DND-41 (cell line): ENCODE measurements at regions not wholly inside any gene's neighbourhood (a gene's known extent, or its start where the extent isn't known, plus 50 kb on each side); places are given as distances from the start of the nearest gene placed in this dataset.
"Not testable (repeated sequence)": the region's sequence is repeated elsewhere in the genome, so short reads cannot be mapped to it uniquely, and the experiment has no call there.

Experiments
- ATAC-seq: fragments of 200-7000 bp; cut with Tn5 transposase; 3 replicates; pipeline ENCODE4 v1.9.1; 2021; ENCODE audit warnings: low read depth; ENCODE audit not compliant: insufficient read depth
- DNase-seq: peaks from one replicate; pipeline ENCODE4 v3.0.0-alpha.2; 2020
- H2AFZ ChIP-seq: 2 replicates; pipeline ENCODE4 v1.6.0; 2012; ENCODE audit warnings: low read depth, low read length
- H3K27ac ChIP-seq: 2 replicates; pipeline ENCODE4 v1.5.1; 2012; ENCODE audit warnings: low read length, inconsistent platforms
- H3K27me3 ChIP-seq: fragments of 200-600 bp; sonication (generic); 2 replicates; pipeline ENCODE4 v1.6.0; 2012; ENCODE audit warnings: low read length, mild to moderate bottlenecking, inconsistent platforms; ENCODE audit not compliant: insufficient read depth, poor library complexity
- H3K36me3 ChIP-seq: 2 replicates; pipeline ENCODE4 v1.5.1; 2012; ENCODE audit warnings: low read length, inconsistent platforms; ENCODE audit not compliant: insufficient read depth
- H3K4me1 ChIP-seq: 2 replicates; pipeline ENCODE4 v1.5.1; 2012; ENCODE audit warnings: mild to moderate bottlenecking, low read length; ENCODE audit not compliant: insufficient read depth
- H3K4me2 ChIP-seq: 2 replicates; pipeline ENCODE4 v1.6.0; 2012; ENCODE audit warnings: mild to moderate bottlenecking, moderate library complexity, low read length, inconsistent platforms; ENCODE audit not compliant: insufficient read depth
- H3K4me3 ChIP-seq, 2 experiments: fragments of 200-600 bp in 1 of 2; shearing (Covaris generic) in 1 of 2; 2 replicates each; pipeline ENCODE4 v1.5.1; 2012 to 2016; ENCODE audit warnings: inconsistent platforms in 2 of 2, low read length in 2 of 2, mild to moderate bottlenecking in 2 of 2, low read depth in 1 of 2, moderate library complexity in 1 of 2
- H3K79me2 ChIP-seq: 2 replicates; pipeline ENCODE4 v1.6.0; 2012; ENCODE audit warnings: low read length, inconsistent platforms; ENCODE audit not compliant: insufficient read depth
- H3K9ac ChIP-seq: 2 replicates; pipeline ENCODE4 v1.6.0; 2012; ENCODE audit warnings: low read depth, mild to moderate bottlenecking, inconsistent platforms, low read length, moderate library complexity
- H3K9me3 ChIP-seq: 2 replicates; pipeline ENCODE4 v1.5.1; 2012; ENCODE audit warnings: low read length, moderate library complexity, mild to moderate bottlenecking, inconsistent platforms; ENCODE audit not compliant: insufficient read depth, severe bottlenecking
- H4K20me1 ChIP-seq: 2 replicates; pipeline ENCODE4 v1.6.0; 2012; ENCODE audit warnings: low read length; ENCODE audit not compliant: insufficient read depth
- EZH2 ChIP-seq: IDR thresholded peaks from 3 replicates; pipeline ENCODE4 v1.6.1; 2012; ENCODE audit warnings: borderline replicate concordance, low read depth, mild to moderate bottlenecking, moderate library complexity, low read length, inconsistent platforms; ENCODE audit not compliant: severe bottlenecking
- TF ChIP-seq, protein P1 (sequence below): IDR thresholded peaks from 2 replicates; pipeline ENCODE4 v1.5.1; 2012; ENCODE audit warnings: borderline replicate concordance, low read length, moderate library complexity, mild to moderate bottlenecking; ENCODE audit not compliant: poor library complexity, severe bottlenecking; ENCODE audit errors: extremely low read depth

GRCh38 chr7:65219623-65220022, 154.0 kb upstream of the ZNF92 start:
- no peak overlapping the region for H2AFZ ChIP-seq
- H3K27me3 ChIP-seq = no peaks in the 10 kb centered on the region
- no peak overlapping the region for H3K4me3 ChIP-seq
- no peaks in the 10 kb centered on the region for H4K20me1 ChIP-seq
- H3K79me2 ChIP-seq = no peaks in the 10 kb centered on the region
- H3K4me1 ChIP-seq = no peaks in the 10 kb centered on the region
- no peak overlapping the region for H3K27ac ChIP-seq
- no peaks in the 10 kb centered on the region for H3K36me3 ChIP-seq
- ATAC-seq (no peak), DNase-seq (no peak)
- H3K4me2 ChIP-seq = no peak overlapping the region
- no peaks in the 10 kb centered on the region for H3K9me3 ChIP-seq
- H3K9ac ChIP-seq = no peak overlapping the region
- TF ChIP-seq, protein P1, sequence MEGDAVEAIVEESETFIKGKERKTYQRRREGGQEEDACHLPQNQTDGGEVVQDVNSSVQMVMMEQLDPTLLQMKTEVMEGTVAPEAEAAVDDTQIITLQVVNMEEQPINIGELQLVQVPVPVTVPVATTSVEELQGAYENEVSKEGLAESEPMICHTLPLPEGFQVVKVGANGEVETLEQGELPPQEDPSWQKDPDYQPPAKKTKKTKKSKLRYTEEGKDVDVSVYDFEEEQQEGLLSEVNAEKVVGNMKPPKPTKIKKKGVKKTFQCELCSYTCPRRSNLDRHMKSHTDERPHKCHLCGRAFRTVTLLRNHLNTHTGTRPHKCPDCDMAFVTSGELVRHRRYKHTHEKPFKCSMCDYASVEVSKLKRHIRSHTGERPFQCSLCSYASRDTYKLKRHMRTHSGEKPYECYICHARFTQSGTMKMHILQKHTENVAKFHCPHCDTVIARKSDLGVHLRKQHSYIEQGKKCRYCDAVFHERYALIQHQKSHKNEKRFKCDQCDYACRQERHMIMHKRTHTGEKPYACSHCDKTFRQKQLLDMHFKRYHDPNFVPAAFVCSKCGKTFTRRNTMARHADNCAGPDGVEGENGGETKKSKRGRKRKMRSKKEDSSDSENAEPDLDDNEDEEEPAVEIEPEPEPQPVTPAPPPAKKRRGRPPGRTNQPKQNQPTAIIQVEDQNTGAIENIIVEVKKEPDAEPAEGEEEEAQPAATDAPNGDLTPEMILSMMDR = no peak
- no peak for TF ChIP-seq EZH2

GRCh38 chr7:65216469-65216868, 157.2 kb upstream of the ZNF92 start:
- no peaks in the 10 kb centered on the region for H3K4me1 ChIP-seq
- H3K27ac ChIP-seq = no peak overlapping the region
- no peaks in the 10 kb centered on the region for H3K79me2 ChIP-seq
- no peaks in the 10 kb centered on the region for H4K20me1 ChIP-seq
- H2AFZ ChIP-seq = no peak overlapping the region
- no peak overlapping the region for H3K9ac ChIP-seq
- H3K27me3 ChIP-seq = no peaks in the 10 kb centered on the region
- no peak for TF ChIP-seq EZH2
- TF ChIP-seq, protein P1 = peak; percentile 73
- H3K36me3 ChIP-seq = no peaks in the 10 kb centered on the region
- H3K4me2 ChIP-seq = no peak overlapping the region
- no peak overlapping the region for H3K4me3 ChIP-seq
- ATAC-seq (peak; percentile 63), DNase-seq (peak; percentile 49)
- H3K9me3 ChIP-seq = no peaks in the 10 kb centered on the region

- H3K4me3 ChIP-seq, H3K36me3 ChIP-seq, H4K20me1 ChIP-seq, ATAC-seq, H3K27ac ChIP-seq, H3K27me3 ChIP-seq, H3K79me2 ChIP-seq, H3K9me3 ChIP-seq, H3K4me1 ChIP-seq, H3K9ac ChIP-seq, H3K4me2 ChIP-seq, H2AFZ ChIP-seq, DNase-seq: not testable (repeated sequence)
Observed at GRCh38 chr7:65213260-65213659, 160.4 kb upstream of the ZNF92 start.

- not testable (repeated sequence) for H3K4me2 ChIP-seq, H3K27me3 ChIP-seq, ATAC-seq, H3K79me2 ChIP-seq, H3K27ac ChIP-seq, H3K9me3 ChIP-seq, DNase-seq, H3K4me3 ChIP-seq, H3K9ac ChIP-seq, H2AFZ ChIP-seq, H3K36me3 ChIP-seq, H4K20me1 ChIP-seq, H3K4me1 ChIP-seq
Observed at GRCh38 chr7:65199221-65199620, 174.4 kb upstream of the ZNF92 start.

DNA sequence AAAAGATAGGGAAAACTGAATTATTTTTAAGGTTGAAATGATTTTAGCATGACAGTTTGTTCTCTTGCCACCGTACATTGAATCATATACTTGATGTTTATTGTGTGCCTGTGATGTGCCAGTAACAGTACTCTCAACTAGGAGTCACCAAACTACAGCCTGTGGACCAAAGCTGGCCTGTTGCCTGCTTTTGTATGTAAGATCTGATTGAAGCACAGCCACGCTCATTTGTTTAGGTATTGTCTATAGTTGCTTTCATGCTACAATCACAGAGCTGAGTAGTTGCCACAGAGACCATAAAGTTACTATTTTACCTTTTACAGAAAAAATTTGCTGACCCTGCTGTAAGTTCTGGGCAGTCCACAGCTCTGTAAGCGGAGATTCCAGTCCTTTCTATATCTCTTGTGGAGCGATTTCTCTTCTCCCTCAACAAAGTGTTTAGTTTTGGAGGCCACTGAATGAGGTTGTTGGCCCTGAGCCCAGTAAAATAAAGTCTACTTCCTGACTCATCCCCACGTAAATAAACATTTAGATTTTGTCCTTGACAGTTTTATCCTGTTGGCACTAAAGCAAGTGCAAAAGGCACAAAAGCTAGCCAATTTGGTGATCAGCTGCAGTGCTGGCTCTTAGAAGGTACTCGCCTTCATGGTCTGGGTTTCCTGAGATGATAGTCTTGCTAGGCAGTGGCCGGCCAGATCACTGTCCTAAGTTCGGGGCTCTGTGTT, 180.2 kb upstream of the ZNF92 start:
- not testable (repeated sequence) for DNase-seq, ATAC-seq, H3K4me2 ChIP-seq

DNA sequence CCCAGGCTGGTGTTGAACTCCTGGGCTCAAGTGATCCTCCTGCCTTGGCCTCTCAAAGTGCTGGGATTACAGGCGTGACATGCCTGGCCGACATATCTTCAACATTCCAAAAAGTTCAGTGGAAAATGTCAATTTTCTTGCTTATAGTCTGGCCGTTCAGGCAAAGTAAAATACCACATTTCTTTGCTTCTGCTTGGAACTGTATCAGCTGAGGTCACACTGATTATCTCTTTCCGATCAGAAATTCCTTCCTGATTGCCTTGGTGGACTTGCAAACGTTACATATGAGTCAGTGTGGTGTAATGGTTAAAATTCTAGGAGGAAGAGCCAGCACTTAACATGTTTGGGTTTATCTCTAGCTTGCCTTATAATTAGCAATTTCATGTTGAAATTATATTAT, 170.6 kb upstream of the ERV3-1 start:
- not testable (repeated sequence) for ATAC-seq, H3K9ac ChIP-seq, H3K9me3 ChIP-seq, DNase-seq, H3K27me3 ChIP-seq, H3K4me2 ChIP-seq, H2AFZ ChIP-seq, H3K27ac ChIP-seq, H4K20me1 ChIP-seq, H3K4me1 ChIP-seq, H3K36me3 ChIP-seq, H3K79me2 ChIP-seq, H3K4me3 ChIP-seq

More for the DNA sequence above, 180.2 kb upstream of the ZNF92 start:
- H3K4me1 ChIP-seq, H3K9me3 ChIP-seq, H4K20me1 ChIP-seq, H2AFZ ChIP-seq, H3K4me3 ChIP-seq, H3K36me3 ChIP-seq, H3K27me3 ChIP-seq, H3K79me2 ChIP-seq, H3K9ac ChIP-seq, H3K27ac ChIP-seq: not testable (repeated sequence)
